ENCODE measurements at regions not wholly inside any gene's neighbourhood (a gene's known extent, or its start where the extent isn't known, plus 50 kb on each side); places are given as distances from the start of the nearest gene placed in this dataset.

DNA sequence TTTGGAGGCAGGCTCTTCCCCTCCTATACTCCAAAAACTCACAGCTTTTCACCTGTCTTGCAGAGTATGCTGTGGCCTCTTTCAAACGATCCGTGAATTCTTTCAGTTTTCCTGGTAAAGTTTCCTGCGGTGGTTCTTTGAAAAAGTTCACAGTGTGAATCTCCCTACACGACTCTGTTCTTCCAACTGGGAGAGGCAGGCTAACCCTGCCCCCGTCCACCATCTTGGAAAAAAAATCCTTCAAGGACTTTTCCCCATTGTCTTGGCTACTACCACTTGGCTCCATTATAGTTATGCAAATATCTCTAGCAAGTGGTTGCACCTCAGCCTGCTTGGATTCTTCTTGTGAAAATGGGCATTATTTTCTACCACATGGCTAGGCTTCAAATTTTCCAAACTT is 382.6 kb downstream of the AGTPBP1 start:
- TF ChIP-seq, protein P1, sequence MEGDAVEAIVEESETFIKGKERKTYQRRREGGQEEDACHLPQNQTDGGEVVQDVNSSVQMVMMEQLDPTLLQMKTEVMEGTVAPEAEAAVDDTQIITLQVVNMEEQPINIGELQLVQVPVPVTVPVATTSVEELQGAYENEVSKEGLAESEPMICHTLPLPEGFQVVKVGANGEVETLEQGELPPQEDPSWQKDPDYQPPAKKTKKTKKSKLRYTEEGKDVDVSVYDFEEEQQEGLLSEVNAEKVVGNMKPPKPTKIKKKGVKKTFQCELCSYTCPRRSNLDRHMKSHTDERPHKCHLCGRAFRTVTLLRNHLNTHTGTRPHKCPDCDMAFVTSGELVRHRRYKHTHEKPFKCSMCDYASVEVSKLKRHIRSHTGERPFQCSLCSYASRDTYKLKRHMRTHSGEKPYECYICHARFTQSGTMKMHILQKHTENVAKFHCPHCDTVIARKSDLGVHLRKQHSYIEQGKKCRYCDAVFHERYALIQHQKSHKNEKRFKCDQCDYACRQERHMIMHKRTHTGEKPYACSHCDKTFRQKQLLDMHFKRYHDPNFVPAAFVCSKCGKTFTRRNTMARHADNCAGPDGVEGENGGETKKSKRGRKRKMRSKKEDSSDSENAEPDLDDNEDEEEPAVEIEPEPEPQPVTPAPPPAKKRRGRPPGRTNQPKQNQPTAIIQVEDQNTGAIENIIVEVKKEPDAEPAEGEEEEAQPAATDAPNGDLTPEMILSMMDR (IDR thresholded peaks at IDR 0.05): no peak
- TF ChIP-seq POLR2AphosphoS5 (IDR thresholded peaks at IDR 0.05) (no peak), POLR2A (IDR thresholded peaks at IDR 0.05) (no peak)

All from breast epithelium (tissue), 3 donors.